ENCODE measurements at regions not wholly inside any gene's neighbourhood (a gene's known extent, or its start where the extent isn't known, plus 50 kb on each side); places are given as distances from the start of the nearest gene placed in this dataset.
"Not testable (repeated sequence)": the region's sequence is repeated elsewhere in the genome, so short reads cannot be mapped to it uniquely, and the experiment has no call there.

DNA sequence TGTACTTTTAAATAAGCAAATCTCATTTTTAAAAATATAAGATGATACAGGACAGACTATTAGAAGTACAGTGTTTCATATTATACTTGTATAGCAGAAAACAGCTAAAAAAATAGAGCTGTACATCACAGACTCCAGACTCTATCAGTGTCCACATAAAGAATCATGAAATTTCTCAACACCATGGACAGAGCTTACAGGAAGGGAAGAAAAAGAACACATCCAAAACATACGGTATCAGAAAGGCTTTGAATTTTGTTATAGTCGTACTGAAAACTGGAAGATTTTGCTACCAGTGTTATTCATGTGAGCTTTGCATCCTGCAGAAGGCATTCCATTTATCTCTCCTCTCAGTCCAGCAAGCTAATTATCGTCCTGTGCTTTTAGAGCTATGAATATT is 183.2 kb upstream of the PTPRZ1 start:
- no peak overlapping the region for H3K27ac ChIP-seq (ENCODE audit: low read depth, low read length)
- H3K4me1 ChIP-seq (ENCODE audit: control insufficient read depth in 5 of 5, insufficient read depth in 5 of 5, low read length in 5 of 5) = no peaks in the 10 kb centered on the region
- H3K36me3 ChIP-seq (ENCODE audit: control insufficient read depth in 5 of 5, insufficient read depth in 5 of 5, low read length in 5 of 5) = no peaks in the 10 kb centered on the region
- H3K9ac ChIP-seq (ENCODE audit: low read length in 5 of 5) = no peak overlapping the region
- H3K27me3 ChIP-seq (ENCODE audit: control insufficient read depth in 5 of 5, insufficient read depth in 4 of 5, low read length in 5 of 5) = no peaks in the 10 kb centered on the region
- H3K4me3 ChIP-seq (ENCODE audit: low read depth in 1 of 5, low read length in 5 of 5) = no peak overlapping the region
- H3K9me3 ChIP-seq (ENCODE audit: control insufficient read depth in 5 of 5, low read length in 5 of 5) = no peaks in the 10 kb centered on the region

- H3K4me3 ChIP-seq (ENCODE audit: low read depth in 1 of 5, low read length in 5 of 5) = no peak overlapping the region
- no peak overlapping the region for H3K9ac ChIP-seq (ENCODE audit: low read length in 5 of 5)
- H3K4me1 ChIP-seq (ENCODE audit: control insufficient read depth in 5 of 5, insufficient read depth in 5 of 5, low read length in 5 of 5) = no peaks in the 10 kb centered on the region
- H3K27ac ChIP-seq (ENCODE audit: low read depth, low read length) = no peak overlapping the region
- H3K27me3 ChIP-seq (ENCODE audit: control insufficient read depth in 5 of 5, insufficient read depth in 4 of 5, low read length in 5 of 5) = no peaks in the 10 kb centered on the region
- no peaks in the 10 kb centered on the region for H3K36me3 ChIP-seq (ENCODE audit: control insufficient read depth in 5 of 5, insufficient read depth in 5 of 5, low read length in 5 of 5)
- H3K9me3 ChIP-seq (ENCODE audit: control insufficient read depth in 5 of 5, low read length in 5 of 5) = no peaks in the 10 kb centered on the region
These were observed 191.3 kb upstream of the PTPRZ1 start for GRCh38 chr7:121681700-121682099.

- Histone ChIP-seq H3K9ac (ENCODE audit: low read length in 5 of 5) (no peak overlapping the region), H3K9me3 (ENCODE audit: control insufficient read depth in 5 of 5, low read length in 5 of 5) (no peaks in the 10 kb centered on the region), H3K4me3 (ENCODE audit: low read depth in 1 of 5, low read length in 5 of 5) (no peak overlapping the region), H3K27ac (ENCODE audit: low read depth, low read length) (no peak overlapping the region), H3K36me3 (ENCODE audit: control insufficient read depth in 5 of 5, insufficient read depth in 5 of 5, low read length in 5 of 5) (no peaks in the 10 kb centered on the region), H3K4me1 (ENCODE audit: control insufficient read depth in 5 of 5, insufficient read depth in 5 of 5, low read length in 5 of 5) (no peaks in the 10 kb centered on the region), H3K27me3 (ENCODE audit: control insufficient read depth in 5 of 5, insufficient read depth in 4 of 5, low read length in 5 of 5) (no peaks in the 10 kb centered on the region)
These were observed 196.8 kb upstream of the PTPRZ1 start for GRCh38 chr7:121676168-121676567.

GRCh38 chr7:121674455-121674854 is 198.5 kb upstream of the PTPRZ1 start:
- not testable (repeated sequence) for H3K36me3 ChIP-seq (ENCODE audit: control insufficient read depth in 5 of 5, insufficient read depth in 5 of 5, low read length in 5 of 5); H3K4me3 ChIP-seq (ENCODE audit: low read depth in 1 of 5, low read length in 5 of 5); H3K4me1 ChIP-seq (ENCODE audit: control insufficient read depth in 5 of 5, insufficient read depth in 5 of 5, low read length in 5 of 5); H3K9me3 ChIP-seq (ENCODE audit: control insufficient read depth in 5 of 5, low read length in 5 of 5); H3K9ac ChIP-seq (ENCODE audit: low read length in 5 of 5); H3K27me3 ChIP-seq (ENCODE audit: control insufficient read depth in 5 of 5, insufficient read depth in 4 of 5, low read length in 5 of 5); H3K27ac ChIP-seq (ENCODE audit: low read depth, low read length)

- no peaks in the 10 kb centered on the region for H3K4me1 ChIP-seq (ENCODE audit: control insufficient read depth in 5 of 5, insufficient read depth in 5 of 5, low read length in 5 of 5)
- H3K9me3 ChIP-seq (ENCODE audit: control insufficient read depth in 5 of 5, low read length in 5 of 5) = peaks cover 0 to 4% (median 3%) of the 10 kb centered on the region in 5 donors
- H3K9ac ChIP-seq (ENCODE audit: low read length in 5 of 5) = no peak overlapping the region
- no peaks in the 10 kb centered on the region for H3K36me3 ChIP-seq (ENCODE audit: control insufficient read depth in 5 of 5, insufficient read depth in 5 of 5, low read length in 5 of 5)
- H3K4me3 ChIP-seq (ENCODE audit: low read depth in 1 of 5, low read length in 5 of 5) = no peak overlapping the region
- no peaks in the 10 kb centered on the region for H3K27me3 ChIP-seq (ENCODE audit: control insufficient read depth in 5 of 5, insufficient read depth in 4 of 5, low read length in 5 of 5)
- no peak overlapping the region for H3K27ac ChIP-seq (ENCODE audit: low read depth, low read length)
These were observed 203.8 kb upstream of the PTPRZ1 start for GRCh38 chr7:121669144-121669543.

DNA sequence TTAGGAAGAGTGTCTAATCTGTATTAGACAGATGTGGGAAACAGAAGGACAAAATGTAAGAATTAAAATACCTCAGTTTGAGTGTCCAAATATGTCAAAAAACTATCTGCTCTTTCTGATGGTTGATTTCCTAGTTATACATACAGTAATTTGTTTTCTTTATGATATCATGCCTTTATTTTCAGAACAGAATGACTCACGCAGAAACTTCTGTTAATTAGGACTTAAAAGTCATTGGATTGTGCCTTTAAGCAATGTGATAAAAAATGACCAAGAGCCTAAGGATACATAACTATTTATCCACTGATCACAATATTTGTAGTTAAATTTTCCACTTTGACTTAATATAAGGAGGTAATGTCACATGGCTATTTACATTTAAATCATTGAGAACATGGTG is 206.7 kb upstream of the PTPRZ1 start:
- no peaks in the 10 kb centered on the region for H3K27me3 ChIP-seq (ENCODE audit: control insufficient read depth in 5 of 5, insufficient read depth in 4 of 5, low read length in 5 of 5)
- peaks cover 0 to 7% (median 3%) of the 10 kb centered on the region in 5 donors for H3K9me3 ChIP-seq (ENCODE audit: control insufficient read depth in 5 of 5, low read length in 5 of 5)
- no peak overlapping the region for H3K4me3 ChIP-seq (ENCODE audit: low read depth in 1 of 5, low read length in 5 of 5)
- H3K36me3 ChIP-seq (ENCODE audit: control insufficient read depth in 5 of 5, insufficient read depth in 5 of 5, low read length in 5 of 5) = no peaks in the 10 kb centered on the region
- H3K4me1 ChIP-seq (ENCODE audit: control insufficient read depth in 5 of 5, insufficient read depth in 5 of 5, low read length in 5 of 5) = no peaks in the 10 kb centered on the region
- no peak overlapping the region for H3K9ac ChIP-seq (ENCODE audit: low read length in 5 of 5)
- no peak overlapping the region for H3K27ac ChIP-seq (ENCODE audit: low read depth, low read length)

DNA sequence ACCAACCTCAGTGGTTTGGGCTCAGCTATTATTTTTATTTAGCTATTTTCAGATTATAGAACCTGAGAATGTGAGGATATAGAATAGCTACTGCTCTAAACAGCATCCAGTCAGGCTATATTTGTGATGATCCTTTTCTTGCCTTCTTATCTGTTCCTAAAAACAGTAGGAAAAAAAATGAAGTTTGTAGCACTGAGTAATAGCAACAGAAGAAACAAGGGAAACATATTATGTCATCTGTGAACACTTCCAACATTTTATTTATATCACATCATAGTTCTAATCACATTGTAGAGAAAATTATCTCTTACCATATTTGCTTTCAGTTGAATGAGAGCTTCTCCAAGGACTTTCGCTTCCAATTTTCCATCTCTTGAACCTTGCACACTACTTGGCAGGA is 229.6 kb upstream of the PTPRZ1 start:
- H3K4me3 ChIP-seq (ENCODE audit: low read depth in 1 of 5, low read length in 5 of 5) = no peak overlapping the region
- H3K36me3 ChIP-seq (ENCODE audit: control insufficient read depth in 5 of 5, insufficient read depth in 5 of 5, low read length in 5 of 5) = no peaks in the 10 kb centered on the region
- H3K27ac ChIP-seq (ENCODE audit: low read depth, low read length) = no peak overlapping the region
- H3K9ac ChIP-seq (ENCODE audit: low read length in 5 of 5) = no peak overlapping the region
- no peaks in the 10 kb centered on the region for H3K4me1 ChIP-seq (ENCODE audit: control insufficient read depth in 5 of 5, insufficient read depth in 5 of 5, low read length in 5 of 5)
- no peaks in the 10 kb centered on the region for H3K27me3 ChIP-seq (ENCODE audit: control insufficient read depth in 5 of 5, insufficient read depth in 4 of 5, low read length in 5 of 5)
- no peaks in the 10 kb centered on the region for H3K9me3 ChIP-seq (ENCODE audit: control insufficient read depth in 5 of 5, low read length in 5 of 5)

- Histone ChIP-seq H3K9ac (ENCODE audit: low read length in 5 of 5) (no peak overlapping the region), H3K27ac (ENCODE audit: low read depth, low read length) (no peak overlapping the region)
These were observed 233.3 kb upstream of the PTPRZ1 start for GRCh38 chr7:121639705-121640104.

DNA sequence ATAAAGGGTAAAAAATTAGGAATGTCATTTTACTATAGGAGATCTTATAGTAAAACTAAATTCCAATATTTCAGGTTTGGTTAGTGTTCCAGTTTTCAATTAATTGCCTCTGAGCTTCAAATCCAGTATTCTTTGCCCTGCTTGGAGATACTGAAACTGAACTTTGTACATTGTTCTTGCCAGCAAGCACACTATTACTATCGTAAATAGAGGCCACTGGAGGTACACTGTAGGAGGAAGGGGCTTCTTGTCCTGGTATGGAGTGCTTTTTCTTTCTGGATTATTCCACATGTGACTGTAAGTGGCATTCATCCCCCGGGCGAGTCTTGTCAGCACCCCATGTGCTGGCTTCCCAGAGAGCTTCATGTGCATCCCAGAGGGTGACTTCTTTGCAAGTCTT is 234.7 kb upstream of the PTPRZ1 start:
- Histone ChIP-seq H3K4me3 (ENCODE audit: low read depth in 1 of 5, low read length in 5 of 5) (no peak overlapping the region), H3K9ac (ENCODE audit: low read length in 5 of 5) (no peak overlapping the region), H3K4me1 (ENCODE audit: control insufficient read depth in 5 of 5, insufficient read depth in 5 of 5, low read length in 5 of 5) (no peaks in the 10 kb centered on the region), H3K9me3 (ENCODE audit: control insufficient read depth in 5 of 5, low read length in 5 of 5) (no peaks in the 10 kb centered on the region), H3K27me3 (ENCODE audit: control insufficient read depth in 5 of 5, insufficient read depth in 4 of 5, low read length in 5 of 5) (no peaks in the 10 kb centered on the region), H3K27ac (ENCODE audit: low read depth, low read length) (no peak overlapping the region), H3K36me3 (ENCODE audit: control insufficient read depth in 5 of 5, insufficient read depth in 5 of 5, low read length in 5 of 5) (no peaks in the 10 kb centered on the region)

More at GRCh38 chr7:121639705-121640104, 233.3 kb upstream of the PTPRZ1 start:
- no peak overlapping the region for H3K4me3 ChIP-seq (ENCODE audit: low read depth in 1 of 5, low read length in 5 of 5)
- H3K36me3 ChIP-seq (ENCODE audit: control insufficient read depth in 5 of 5, insufficient read depth in 5 of 5, low read length in 5 of 5) = no peaks in the 10 kb centered on the region
- no peaks in the 10 kb centered on the region for H3K9me3 ChIP-seq (ENCODE audit: control insufficient read depth in 5 of 5, low read length in 5 of 5)
- H3K4me1 ChIP-seq (ENCODE audit: control insufficient read depth in 5 of 5, insufficient read depth in 5 of 5, low read length in 5 of 5) = no peaks in the 10 kb centered on the region
- H3K27me3 ChIP-seq (ENCODE audit: control insufficient read depth in 5 of 5, insufficient read depth in 4 of 5, low read length in 5 of 5) = no peaks in the 10 kb centered on the region

DNA sequence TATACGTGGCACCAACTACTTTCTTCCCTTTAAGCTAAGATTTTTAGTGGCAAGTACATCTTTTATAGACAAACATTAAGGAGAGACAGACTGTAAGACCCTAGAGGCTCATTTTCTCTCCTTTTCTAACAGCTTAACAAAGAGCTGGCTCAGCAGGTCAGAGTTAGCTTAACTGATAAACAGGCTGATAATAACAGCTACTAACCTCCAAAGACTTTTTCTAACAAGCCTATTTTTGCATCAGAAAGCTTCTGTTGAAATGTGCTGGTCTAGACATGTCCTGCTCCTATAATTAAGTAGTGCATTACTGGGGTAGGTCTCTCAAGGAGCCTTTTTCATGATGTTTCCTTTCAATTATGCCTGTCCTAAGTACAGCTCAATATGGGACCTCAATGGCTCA is 238.2 kb upstream of the FAM3C start:
- Histone ChIP-seq H3K27ac (ENCODE audit: low read depth, low read length) (no peak overlapping the region), H3K9me3 (ENCODE audit: control insufficient read depth in 5 of 5, low read length in 5 of 5) (peaks cover 0 to 3% (median 0%) of the 10 kb centered on the region in 5 donors), H3K27me3 (ENCODE audit: control insufficient read depth in 5 of 5, insufficient read depth in 4 of 5, low read length in 5 of 5) (no peaks in the 10 kb centered on the region), H3K9ac (ENCODE audit: low read length in 5 of 5) (no peak overlapping the region), H3K4me3 (ENCODE audit: low read depth in 1 of 5, low read length in 5 of 5) (no peak overlapping the region), H3K36me3 (ENCODE audit: control insufficient read depth in 5 of 5, insufficient read depth in 5 of 5, low read length in 5 of 5) (no peaks in the 10 kb centered on the region), H3K4me1 (ENCODE audit: control insufficient read depth in 5 of 5, insufficient read depth in 5 of 5, low read length in 5 of 5) (no peaks in the 10 kb centered on the region)

GRCh38 chr7:121633186-121633585 is 237.1 kb upstream of the FAM3C start:
- H3K27me3 ChIP-seq (ENCODE audit: control insufficient read depth in 5 of 5, insufficient read depth in 4 of 5, low read length in 5 of 5) = no peaks in the 10 kb centered on the region
- no peaks in the 10 kb centered on the region for H3K36me3 ChIP-seq (ENCODE audit: control insufficient read depth in 5 of 5, insufficient read depth in 5 of 5, low read length in 5 of 5)
- no peak overlapping the region for H3K27ac ChIP-seq (ENCODE audit: low read depth, low read length)
- no peaks in the 10 kb centered on the region for H3K4me1 ChIP-seq (ENCODE audit: control insufficient read depth in 5 of 5, insufficient read depth in 5 of 5, low read length in 5 of 5)
- H3K4me3 ChIP-seq (ENCODE audit: low read depth in 1 of 5, low read length in 5 of 5) = no peak overlapping the region
- H3K9me3 ChIP-seq (ENCODE audit: control insufficient read depth in 5 of 5, low read length in 5 of 5) = peaks cover 0 to 3% (median 0%) of the 10 kb centered on the region in 5 donors
- no peak overlapping the region for H3K9ac ChIP-seq (ENCODE audit: low read length in 5 of 5)
